ENCODE measurements at regions not wholly inside any gene's neighbourhood (a gene's known extent, or its start where the extent isn't known, plus 50 kb on each side); places are given as distances from the start of the nearest gene placed in this dataset.

GRCh38 chr12:127771546-127771945, 495.4 kb upstream of the TMEM132C start:
- H3F3A ChIP-seq (ENCODE audit: insufficient read depth, low read length, poor library complexity, severe bottlenecking) = no peaks in the 10 kb centered on the region

GRCh38 chr12:127773520-127773919, 493.4 kb upstream of the TMEM132C start:
- H3K79me2 ChIP-seq (replicated peaks; ENCODE audit: insufficient read depth, low read length) = no peaks in the 10 kb centered on the region
- no peaks in the 10 kb centered on the region for H3K27me3 ChIP-seq (ENCODE audit: insufficient read depth, low read depth, low read length)
- H3K27ac ChIP-seq (ENCODE audit: low read length) = no peak overlapping the region
- no peak overlapping the region for H3K9ac ChIP-seq (ENCODE audit: low read length)
- H2AFZ ChIP-seq (ENCODE audit: low read depth, low read length) = no peak overlapping the region
- H3K4me2 ChIP-seq (ENCODE audit: low read length) = no peak overlapping the region
- no peaks in the 10 kb centered on the region for H4K20me1 ChIP-seq (ENCODE audit: insufficient read depth)
- no peak for TF ChIP-seq CTCF (IDR thresholded peaks at IDR 0.05; ENCODE audit: poor library complexity, severe bottlenecking)
- H3K4me3 ChIP-seq (ENCODE audit: low read length) = no peak overlapping the region
- H3K9me3 ChIP-seq (ENCODE audit: low read length) = no peaks in the 10 kb centered on the region
- no peaks in the 10 kb centered on the region for H3F3A ChIP-seq (ENCODE audit: insufficient read depth, low read length, poor library complexity, severe bottlenecking)
- H3K36me3 ChIP-seq (ENCODE audit: insufficient read depth, low read length) = no peaks in the 10 kb centered on the region
- H3K9me2 ChIP-seq (ENCODE audit: insufficient read depth, low read length) = no peaks in the 10 kb centered on the region

More at GRCh38 chr12:127771546-127771945, 495.4 kb upstream of the TMEM132C start:
- TF ChIP-seq RAD21 (conservative IDR thresholded peaks at IDR 0.05) = no peak
- no peak for TF ChIP-seq SMC3 (conservative IDR thresholded peaks at IDR 0.05; ENCODE audit: poor library complexity)
- no peak for TF ChIP-seq MXI1 (conservative IDR thresholded peaks at IDR 0.05; ENCODE audit: poor library complexity, severe bottlenecking)
- TF ChIP-seq POLR2AphosphoS5 (IDR thresholded peaks at IDR 0.05) = no peak
- TF ChIP-seq REST (IDR thresholded peaks at IDR 0.05; ENCODE audit: borderline replicate concordance) = no peak
- TF ChIP-seq EP300 (conservative IDR thresholded peaks at IDR 0.05; ENCODE audit: poor library complexity, severe bottlenecking) = no peak
- no peak for TF ChIP-seq CTCF (IDR thresholded peaks at IDR 0.05; ENCODE audit: poor library complexity, severe bottlenecking)
- TF ChIP-seq EZH2 (IDR thresholded peaks at IDR 0.05; ENCODE audit: borderline replicate concordance, insufficient read depth, low read length, poor library complexity, severe bottlenecking) = no peak
- TF ChIP-seq TAF1 (IDR thresholded peaks at IDR 0.05; ENCODE audit: low read depth) = no peak
- Histone ChIP-seq H3K4me2 (ENCODE audit: low read length) (no peak overlapping the region), H3K79me2 (replicated peaks; ENCODE audit: insufficient read depth, low read length) (no peaks in the 10 kb centered on the region), H3K27me3 (ENCODE audit: insufficient read depth, low read depth, low read length) (no peaks in the 10 kb centered on the region), H3K4me3 (ENCODE audit: low read length) (no peak overlapping the region), H3K9ac (ENCODE audit: low read length) (no peak overlapping the region), H4K20me1 (ENCODE audit: insufficient read depth) (no peaks in the 10 kb centered on the region), H3K36me3 (ENCODE audit: insufficient read depth, low read length) (no peaks in the 10 kb centered on the region), H3K9me2 (ENCODE audit: insufficient read depth, low read length) (no peaks in the 10 kb centered on the region), H3K27ac (ENCODE audit: low read length) (no peak overlapping the region), H2AFZ (ENCODE audit: low read depth, low read length) (no peak overlapping the region), H3K9me3 (ENCODE audit: low read length) (no peaks in the 10 kb centered on the region)
